Ovary (tissue), 7 donors: ENCODE measurements at regions not wholly inside any gene's neighbourhood (a gene's known extent, or its start where the extent isn't known, plus 50 kb on each side); places are given as distances from the start of the nearest gene placed in this dataset.

Experiments used
- DNase-seq, 5 donors: peaks; one replicate each; pipeline ENCODE4 v3.0.0-alpha.2; 2019 to 2020
- H3K27ac ChIP-seq, 2 donors: fragments of 200-600 bp; one replicate each; pipeline versions ENCODE4 v1.5.1 to v1.8.0; 2019 to 2022
- H3K27me3 ChIP-seq: fragments of 200-600 bp; one replicate; pipeline ENCODE4 v1.8.0; 2022
- H3K36me3 ChIP-seq: fragments of 200-600 bp; sonication (generic); one replicate; pipeline ENCODE4 v1.5.1; 2019
- H3K4me1 ChIP-seq: one replicate; pipeline ENCODE4 v1.8.1; 2013; ENCODE audit warnings: mild to moderate bottlenecking, moderate library complexity; ENCODE audit not compliant: insufficient read depth
- H3K4me3 ChIP-seq: fragments of 200-600 bp; sonication (generic); one replicate; pipeline ENCODE4 v1.5.1; 2017
- H3K9me3 ChIP-seq, 2 donors: fragments of 200-600 bp in 1 of 2; sonication (generic) in 1 of 2; one replicate each; pipeline versions ENCODE4 v1.5.1 to v1.8.1; 2013 to 2019; ENCODE audit warnings: mild to moderate bottlenecking in 1 of 2, moderate library complexity in 1 of 2
- EP300 ChIP-seq: sonication (generic); formaldehyde crosslinking; IDR thresholded peaks from one replicate; pipeline ENCODE4 v1.6.1; 2017; ENCODE audit warnings: antibody characterized with exemption
- POLR2A ChIP-seq: fragments of 450-650 bp; IDR thresholded peaks from one replicate; pipeline ENCODE4 v1.6.1; 2017; ENCODE audit warnings: antibody characterized with exemption, mild to moderate bottlenecking, moderate library complexity
- WGBS, 3 donors: extraction: QIAGEN DNeasy Blood & Tissue Kit in 1 of 3; methylation state at CpG; one replicate each; pipeline versions ENCODE4 v1.1.5 to v1.1.7; 2013 to 2017; 5-methylcytosine and 5-hydroxymethylcytosine counted together
- intact Hi-C, 4 donors: fragments of 100-400 bp; cut with DNase I; formaldehyde crosslinking; loops; one replicate each; pipeline versions ENCODE4 v1.11.0 to v1.15.1; 2022 to 2023
- TF ChIP-seq, protein P1 (sequence below), 3 donors: fragments of 450-650 bp in 2 of 3; fragments of 200-600 bp in 1 of 3; IDR thresholded peaks; one replicate each; pipeline versions ENCODE4 v1.5.1 to v1.8.0; 2016 to 2022; ENCODE audit warnings: antibody characterized with exemption in 3 of 3, mild to moderate bottlenecking in 1 of 3
- donor health status: DM: no; HTN: no; CAD: no; lungs with moderate emphysema.
- donor health status: DM: no; HTN: no; CAD: no.
- donor health status: Bipolar disorder and iron deficiency.
- donor health status: DM: no; HTN: no; CAD: no.
- donor health status: DM: yes; HTN: yes; CAD: no.

DNA sequence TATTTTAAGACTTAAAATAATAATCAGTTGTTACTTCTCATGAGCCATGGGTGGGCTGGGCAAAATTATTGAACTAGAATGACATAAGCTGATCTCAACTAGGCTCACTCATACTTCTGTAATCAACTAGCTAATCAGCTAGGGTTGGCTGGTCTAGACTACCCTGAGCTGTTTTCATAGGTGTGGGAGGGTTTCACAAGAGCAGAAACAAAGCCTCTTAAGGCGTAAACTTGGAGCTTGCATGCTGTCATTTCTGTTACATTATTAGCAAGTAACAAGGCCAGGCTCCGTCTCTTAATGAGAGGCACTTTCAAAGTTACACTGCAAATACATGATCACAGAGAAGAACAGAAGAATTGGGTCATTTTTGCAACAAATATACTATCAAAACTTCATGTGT, 57.2 kb upstream of the GHR start:
- no peak for DNase-seq
- no peak overlapping the region for H3K27ac ChIP-seq

More for the DNA sequence above, 57.2 kb upstream of the GHR start:
- no peaks in the 10 kb centered on the region for H3K36me3 ChIP-seq
- no peaks in the 10 kb centered on the region for H3K27me3 ChIP-seq
- no peak overlapping the region for H3K4me3 ChIP-seq
- TF ChIP-seq POLR2A (no peak), EP300 (no peak)
- TF ChIP-seq, protein P1, sequence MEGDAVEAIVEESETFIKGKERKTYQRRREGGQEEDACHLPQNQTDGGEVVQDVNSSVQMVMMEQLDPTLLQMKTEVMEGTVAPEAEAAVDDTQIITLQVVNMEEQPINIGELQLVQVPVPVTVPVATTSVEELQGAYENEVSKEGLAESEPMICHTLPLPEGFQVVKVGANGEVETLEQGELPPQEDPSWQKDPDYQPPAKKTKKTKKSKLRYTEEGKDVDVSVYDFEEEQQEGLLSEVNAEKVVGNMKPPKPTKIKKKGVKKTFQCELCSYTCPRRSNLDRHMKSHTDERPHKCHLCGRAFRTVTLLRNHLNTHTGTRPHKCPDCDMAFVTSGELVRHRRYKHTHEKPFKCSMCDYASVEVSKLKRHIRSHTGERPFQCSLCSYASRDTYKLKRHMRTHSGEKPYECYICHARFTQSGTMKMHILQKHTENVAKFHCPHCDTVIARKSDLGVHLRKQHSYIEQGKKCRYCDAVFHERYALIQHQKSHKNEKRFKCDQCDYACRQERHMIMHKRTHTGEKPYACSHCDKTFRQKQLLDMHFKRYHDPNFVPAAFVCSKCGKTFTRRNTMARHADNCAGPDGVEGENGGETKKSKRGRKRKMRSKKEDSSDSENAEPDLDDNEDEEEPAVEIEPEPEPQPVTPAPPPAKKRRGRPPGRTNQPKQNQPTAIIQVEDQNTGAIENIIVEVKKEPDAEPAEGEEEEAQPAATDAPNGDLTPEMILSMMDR (IDR thresholded peaks at IDR 0.05): no peak
- WGBS, 3 donors: 58 to 67% (median 63%) methylated on average over 2 of the region's 2 CpGs
- H3K4me1 ChIP-seq: no peaks in the 10 kb centered on the region
- intact Hi-C loops: no loop called here
- H3K9me3 ChIP-seq: no peaks in the 10 kb centered on the region
